ENCODE measurements at regions not wholly inside any gene's neighbourhood (a gene's known extent, or its start where the extent isn't known, plus 50 kb on each side); places are given as distances from the start of the nearest gene placed in this dataset.

GRCh38 chr6:79847426-79847825, 99.9 kb downstream of the ELOVL4 start:
- no peak for DNase-seq (ENCODE audit: low spot score)
- no TSS peak for BruUV-seq (replicated peaks)
- Histone ChIP-seq H3K9me3 (ENCODE audit: low read depth, low read length, poor library complexity, severe bottlenecking) (no peaks in the 10 kb centered on the region), H3K4me1 (ENCODE audit: insufficient read depth, low read length, poor library complexity, severe bottlenecking) (no peaks in the 10 kb centered on the region), H3K27me3 (replicated peaks; ENCODE audit: insufficient read depth, low read depth, low read length, poor library complexity) (no peaks in the 10 kb centered on the region), H3K4me3 (ENCODE audit: low read depth, low read length, poor library complexity, severe bottlenecking) (no peak overlapping the region), H3K27ac (ENCODE audit: low read depth, low read length, poor library complexity, severe bottlenecking) (no peak overlapping the region), H3K36me3 (ENCODE audit: insufficient read depth, low read length, poor library complexity, severe bottlenecking) (no peaks in the 10 kb centered on the region)
- ChIA-PET CTCF (no interaction called here), POLR2A (ENCODE audit: low non-redundant PET) (no interaction called here)
- intact Hi-C loops (cut with micrococcal nuclease; ENCODE audit: unreplicated experiment): no loop called here
- TF ChIP-seq, protein P1, sequence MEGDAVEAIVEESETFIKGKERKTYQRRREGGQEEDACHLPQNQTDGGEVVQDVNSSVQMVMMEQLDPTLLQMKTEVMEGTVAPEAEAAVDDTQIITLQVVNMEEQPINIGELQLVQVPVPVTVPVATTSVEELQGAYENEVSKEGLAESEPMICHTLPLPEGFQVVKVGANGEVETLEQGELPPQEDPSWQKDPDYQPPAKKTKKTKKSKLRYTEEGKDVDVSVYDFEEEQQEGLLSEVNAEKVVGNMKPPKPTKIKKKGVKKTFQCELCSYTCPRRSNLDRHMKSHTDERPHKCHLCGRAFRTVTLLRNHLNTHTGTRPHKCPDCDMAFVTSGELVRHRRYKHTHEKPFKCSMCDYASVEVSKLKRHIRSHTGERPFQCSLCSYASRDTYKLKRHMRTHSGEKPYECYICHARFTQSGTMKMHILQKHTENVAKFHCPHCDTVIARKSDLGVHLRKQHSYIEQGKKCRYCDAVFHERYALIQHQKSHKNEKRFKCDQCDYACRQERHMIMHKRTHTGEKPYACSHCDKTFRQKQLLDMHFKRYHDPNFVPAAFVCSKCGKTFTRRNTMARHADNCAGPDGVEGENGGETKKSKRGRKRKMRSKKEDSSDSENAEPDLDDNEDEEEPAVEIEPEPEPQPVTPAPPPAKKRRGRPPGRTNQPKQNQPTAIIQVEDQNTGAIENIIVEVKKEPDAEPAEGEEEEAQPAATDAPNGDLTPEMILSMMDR (conservative IDR thresholded peaks at IDR 0.05; ENCODE audit: low read depth, low read length): no peak
- TF ChIP-seq EZH2 (IDR thresholded peaks at IDR 0.05; ENCODE audit: borderline replicate concordance, low read depth, low read length, poor library complexity, severe bottlenecking): no peak

DNA sequence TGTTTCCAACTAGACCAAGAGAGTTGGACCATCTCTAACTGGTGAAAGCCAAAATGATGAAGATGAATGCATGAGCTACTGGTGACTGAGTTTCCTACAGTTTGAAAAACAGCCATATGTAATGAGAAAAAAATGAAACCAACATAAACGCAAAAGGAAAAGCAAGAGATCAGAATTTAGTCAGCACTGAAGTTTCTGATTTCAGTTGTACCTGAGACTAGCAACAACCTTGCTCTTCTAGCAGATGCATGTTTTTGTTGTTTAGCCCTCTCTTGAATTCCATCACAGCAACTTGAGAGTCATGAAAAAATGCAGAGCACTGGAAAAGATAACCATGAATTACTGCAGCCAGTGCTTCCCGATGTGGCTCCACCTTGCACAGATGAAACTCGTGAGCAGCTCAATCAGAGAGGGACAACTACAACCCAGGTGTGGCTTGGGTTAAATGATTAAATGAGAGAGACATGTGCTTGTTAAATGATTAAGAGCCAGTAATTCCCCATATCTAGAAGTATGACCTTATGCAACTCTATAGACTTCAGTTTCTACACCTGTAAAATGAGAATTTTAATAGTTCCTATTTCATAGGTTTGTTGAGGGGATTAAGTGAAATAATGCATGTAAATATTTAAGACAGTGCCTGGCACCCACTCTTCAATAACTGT, 104.8 kb downstream of the ELOVL4 start:
- CTCF ChIA-PET: no interaction called here
- H3K9me3 ChIP-seq (ENCODE audit: low read depth, low read length, poor library complexity, severe bottlenecking): no peaks in the 10 kb centered on the region
- H3K27ac ChIP-seq (ENCODE audit: low read depth, low read length, poor library complexity, severe bottlenecking): no peak overlapping the region
- no TSS peak for BruUV-seq (replicated peaks)
- H3K4me1 ChIP-seq (ENCODE audit: insufficient read depth, low read length, poor library complexity, severe bottlenecking): no peaks in the 10 kb centered on the region
- no peak for DNase-seq (ENCODE audit: low spot score)
- no peak overlapping the region for H3K4me3 ChIP-seq (ENCODE audit: low read depth, low read length, poor library complexity, severe bottlenecking)
- TF ChIP-seq, protein P1 (conservative IDR thresholded peaks at IDR 0.05; ENCODE audit: low read depth, low read length): no peak
- no peak for TF ChIP-seq EZH2 (IDR thresholded peaks at IDR 0.05; ENCODE audit: borderline replicate concordance, low read depth, low read length, poor library complexity, severe bottlenecking)
- H3K36me3 ChIP-seq (ENCODE audit: insufficient read depth, low read length, poor library complexity, severe bottlenecking): no peaks in the 10 kb centered on the region
- intact Hi-C loops (cut with micrococcal nuclease; ENCODE audit: unreplicated experiment): no loop called here
- POLR2A ChIA-PET (ENCODE audit: low non-redundant PET): no interaction called here
- no peaks in the 10 kb centered on the region for H3K27me3 ChIP-seq (replicated peaks; ENCODE audit: insufficient read depth, low read depth, low read length, poor library complexity)

DNA sequence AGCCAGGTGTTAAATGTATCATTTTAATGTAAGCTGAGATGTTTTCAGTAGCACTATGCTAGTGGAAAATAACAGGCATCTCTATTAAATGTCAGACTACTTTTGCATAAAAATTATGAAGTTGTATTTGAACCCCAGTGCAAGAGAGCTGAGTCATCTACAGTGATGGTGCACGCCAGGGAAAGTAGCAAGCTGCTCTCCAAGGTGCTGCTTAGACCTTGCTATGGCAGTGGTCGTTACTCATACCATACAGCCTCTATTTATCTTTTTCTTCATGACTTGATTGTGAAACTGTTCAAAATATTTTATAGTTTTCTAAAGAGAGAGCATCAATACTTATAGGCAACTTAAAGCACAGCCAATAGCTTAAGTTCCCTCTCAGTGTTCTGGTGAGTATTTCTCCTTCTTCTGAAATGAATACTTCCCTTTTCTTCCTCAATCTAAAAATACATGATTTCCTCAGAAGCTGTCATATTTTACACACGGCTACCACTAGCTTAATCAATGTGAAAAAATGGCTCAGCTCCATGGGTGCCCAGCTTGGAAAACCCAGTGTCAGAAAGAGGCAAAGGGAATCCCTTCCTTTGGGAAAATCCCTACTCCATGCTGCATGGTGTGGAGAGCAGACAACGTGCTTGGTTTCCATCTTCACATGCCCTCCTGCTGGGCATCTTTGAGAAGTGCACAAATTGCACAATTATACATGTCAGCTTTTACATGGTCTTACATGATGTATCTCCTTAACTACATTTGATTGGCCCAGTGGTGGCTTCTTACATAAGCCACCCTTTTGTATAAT, 105.6 kb downstream of the ELOVL4 start:
- Histone ChIP-seq H3K27ac (ENCODE audit: low read depth, low read length, poor library complexity, severe bottlenecking) (no peak overlapping the region), H3K27me3 (replicated peaks; ENCODE audit: insufficient read depth, low read depth, low read length, poor library complexity) (no peaks in the 10 kb centered on the region), H3K36me3 (ENCODE audit: insufficient read depth, low read length, poor library complexity, severe bottlenecking) (no peaks in the 10 kb centered on the region), H3K4me1 (ENCODE audit: insufficient read depth, low read length, poor library complexity, severe bottlenecking) (no peaks in the 10 kb centered on the region), H3K9me3 (ENCODE audit: low read depth, low read length, poor library complexity, severe bottlenecking) (no peaks in the 10 kb centered on the region), H3K4me3 (ENCODE audit: low read depth, low read length, poor library complexity, severe bottlenecking) (no peak overlapping the region)
- DNase-seq (ENCODE audit: low spot score): no peak
- no TSS peak for BruUV-seq (replicated peaks)
- ChIA-PET POLR2A (ENCODE audit: low non-redundant PET) (no interaction called here), CTCF (no interaction called here)
- TF ChIP-seq, protein P1 (conservative IDR thresholded peaks at IDR 0.05; ENCODE audit: low read depth, low read length): no peak
- no peak for TF ChIP-seq EZH2 (IDR thresholded peaks at IDR 0.05; ENCODE audit: borderline replicate concordance, low read depth, low read length, poor library complexity, severe bottlenecking)
- intact Hi-C loops (cut with micrococcal nuclease; ENCODE audit: unreplicated experiment): no loop called here

Measured in A673 (cell line).